Loucy (cell line): ENCODE measurements at regions not wholly inside any gene's neighbourhood (a gene's known extent, or its start where the extent isn't known, plus 50 kb on each side); places are given as distances from the start of the nearest gene placed in this dataset.

ENCODE experiments used
- H2AFZ ChIP-seq: fragments of 200-600 bp; sonication (generic); 2 replicates; pipeline ENCODE4 v1.6.0; 2016; ENCODE audit warnings: antibody characterized with exemption, mild to moderate bottlenecking, low read length, moderate library complexity
- H3F3A ChIP-seq: fragments of 200-600 bp; 2 replicates; pipeline ENCODE4 v1.6.0; 2016; ENCODE audit warnings: antibody characterized with exemption, low read depth, mild to moderate bottlenecking
- H3K27me3 ChIP-seq: fragments of 200-600 bp; sonication (generic); 2 replicates; pipeline ENCODE4 v1.6.1; 2014; ENCODE audit warnings: low read length, mild to moderate bottlenecking; ENCODE audit not compliant: insufficient read depth, poor library complexity, severe bottlenecking
- H3K36me3 ChIP-seq: fragments of 200-600 bp; sonication (generic); 2 replicates; pipeline ENCODE4 v1.6.1; 2016; ENCODE audit warnings: low read length; ENCODE audit not compliant: insufficient read depth
- H3K4me1 ChIP-seq: fragments of 200-600 bp; sonication (generic); 2 replicates; pipeline ENCODE4 v1.5.1; 2014; ENCODE audit warnings: low read length, mild to moderate bottlenecking; ENCODE audit not compliant: insufficient read depth, poor library complexity, severe bottlenecking
- H3K4me2 ChIP-seq: fragments of 200-600 bp; sonication (generic); 2 replicates; pipeline ENCODE4 v1.6.0; 2014; ENCODE audit warnings: antibody characterized with exemption, low read length, low read depth, mild to moderate bottlenecking; ENCODE audit not compliant: poor library complexity, severe bottlenecking
- H3K4me3 ChIP-seq: fragments of 200-600 bp; sonication (generic); 2 replicates; pipeline ENCODE4 v1.5.1; 2014; ENCODE audit warnings: low read length, mild to moderate bottlenecking, mixed read lengths; ENCODE audit not compliant: poor library complexity, severe bottlenecking
- H3K79me2 ChIP-seq: fragments of 200-600 bp; sonication (generic); 2 replicates; pipeline ENCODE4 v1.6.1; 2014; ENCODE audit warnings: low read length; ENCODE audit not compliant: insufficient read depth
- H3K9ac ChIP-seq: fragments of 200-600 bp; sonication (generic); 2 replicates; pipeline ENCODE4 v1.6.0; 2014; ENCODE audit warnings: mild to moderate bottlenecking, low read depth, low read length, moderate library complexity; ENCODE audit not compliant: poor library complexity, severe bottlenecking
- H3K9me2 ChIP-seq: fragments of 200-600 bp; sonication (generic); replicated peaks from 2 replicates; pipeline ENCODE4 v1.6.1; 2016; ENCODE audit warnings: low read depth, low read length, mixed read lengths
- H3K9me3 ChIP-seq: fragments of 200-600 bp; sonication (generic); 2 replicates; pipeline ENCODE4 v1.6.1; 2014; ENCODE audit warnings: mild to moderate bottlenecking, antibody characterized with exemption, low read length, low read depth; ENCODE audit not compliant: insufficient read depth
- H4K20me1 ChIP-seq: fragments of 200-600 bp; sonication (generic); 2 replicates; pipeline ENCODE4 v1.6.0; 2014; ENCODE audit warnings: antibody characterized with exemption, low read length, mild to moderate bottlenecking; ENCODE audit not compliant: insufficient read depth, poor library complexity, severe bottlenecking
- CTCF ChIP-seq: fragments of 200-600 bp; sonication (generic); conservative IDR thresholded peaks from 2 replicates; pipeline ENCODE4 v1.5.1; 2014; ENCODE audit warnings: mild to moderate bottlenecking, antibody characterized with exemption, low read length
- EZH2phosphoT487 ChIP-seq: fragments of 200-600 bp; IDR thresholded peaks from 2 replicates; pipeline ENCODE4 v1.6.1; 2018; ENCODE audit warnings: antibody characterized with exemption, mild to moderate bottlenecking, moderate library complexity, borderline replicate concordance

GRCh38 chr14:76655331-76655730 is 105.9 kb upstream of the VASH1 start:
- Histone ChIP-seq H4K20me1 (no peaks in the 10 kb centered on the region), H3K36me3 (no peaks in the 10 kb centered on the region), H3K79me2 (no peaks in the 10 kb centered on the region), H3K4me1 (no peaks in the 10 kb centered on the region), H2AFZ (no peak overlapping the region), H3K9ac (no peak overlapping the region), H3K9me2 (no peaks in the 10 kb centered on the region), H3K4me3 (no peak overlapping the region), H3K9me3 (no peaks in the 10 kb centered on the region; the same call in 1 of the 2 replicates), H3K27me3 (no peaks in the 10 kb centered on the region), H3K4me2 (no peak overlapping the region), H3F3A (no peaks in the 10 kb centered on the region)
- no peak for TF ChIP-seq EZH2phosphoT487
- TF ChIP-seq CTCF = no peak

GRCh38 chr14:76656592-76656991 is 104.7 kb upstream of the VASH1 start:
- Histone ChIP-seq H3K9me3 (no peaks in the 10 kb centered on the region; the same call in 1 of the 2 replicates), H3K36me3 (no peaks in the 10 kb centered on the region), H2AFZ (no peak overlapping the region), H3F3A (no peaks in the 10 kb centered on the region), H3K79me2 (no peaks in the 10 kb centered on the region), H3K9ac (no peak overlapping the region), H3K4me1 (no peaks in the 10 kb centered on the region), H3K4me3 (no peak overlapping the region), H3K27me3 (no peaks in the 10 kb centered on the region), H4K20me1 (no peaks in the 10 kb centered on the region), H3K9me2 (no peaks in the 10 kb centered on the region), H3K4me2 (no peak overlapping the region)
- no peak for TF ChIP-seq EZH2phosphoT487
- no peak for TF ChIP-seq CTCF

GRCh38 chr14:76657404-76657803 is 103.9 kb upstream of the VASH1 start:
- Histone ChIP-seq H3K4me1 (no peaks in the 10 kb centered on the region), H3K36me3 (no peaks in the 10 kb centered on the region), H4K20me1 (no peaks in the 10 kb centered on the region), H3K9me3 (no peaks in the 10 kb centered on the region; the same call in 1 of the 2 replicates), H3K79me2 (no peaks in the 10 kb centered on the region), H3K4me2 (no peak overlapping the region), H3K4me3 (no peak overlapping the region), H3F3A (no peaks in the 10 kb centered on the region), H3K9me2 (no peaks in the 10 kb centered on the region), H2AFZ (no peak overlapping the region), H3K27me3 (no peaks in the 10 kb centered on the region), H3K9ac (no peak overlapping the region)
- no peak for TF ChIP-seq CTCF
- no peak for TF ChIP-seq EZH2phosphoT487
